NT2/D1 (cell line): ENCODE measurements at regions not wholly inside any gene's neighbourhood (a gene's known extent, or its start where the extent isn't known, plus 50 kb on each side); places are given as distances from the start of the nearest gene placed in this dataset.

Source experiments
- SUZ12 ChIP-seq: IDR thresholded peaks from 2 replicates; pipeline ENCODE4 v1.6.1; 2011; ENCODE audit not compliant: insufficient read length, insufficient read depth; ENCODE audit errors: extremely low read depth
- YY1 ChIP-seq: IDR thresholded peaks from 2 replicates; pipeline ENCODE4 v1.6.1; 2011; ENCODE audit not compliant: insufficient read length, insufficient read depth
- ZNF274 ChIP-seq: IDR thresholded peaks from 2 replicates; pipeline ENCODE4 v1.6.1; 2011; ENCODE audit warnings: mild to moderate bottlenecking, low read depth, low read length

DNA sequence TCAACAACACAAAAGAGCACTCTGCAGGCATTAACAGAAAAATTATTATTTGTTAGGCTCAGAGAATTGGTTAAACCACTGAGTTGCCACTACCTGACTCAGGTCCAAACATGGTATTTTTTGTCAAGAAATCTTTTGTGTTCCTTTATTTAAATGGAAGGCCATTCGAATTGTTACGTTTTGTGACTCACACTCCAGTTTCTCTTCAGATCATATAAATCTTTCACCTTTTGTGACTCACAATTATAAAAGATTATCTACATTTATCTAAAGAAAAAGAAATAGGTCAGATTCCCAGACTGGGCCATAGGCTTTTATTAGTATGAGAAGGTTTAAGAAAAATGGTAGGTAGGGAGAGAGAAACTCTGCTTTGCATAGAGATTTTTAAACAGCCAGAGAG lies 669.8 kb downstream of the GALC start:
- TF ChIP-seq SUZ12 (no peak), YY1 (no peak), ZNF274 (no peak)
